ENCODE measurements at regions not wholly inside any gene's neighbourhood (a gene's known extent, or its start where the extent isn't known, plus 50 kb on each side); places are given as distances from the start of the nearest gene placed in this dataset.
"Not testable (repeated sequence)": the region's sequence is repeated elsewhere in the genome, so short reads cannot be mapped to it uniquely, and the experiment has no call there.

- no peaks in the 10 kb centered on the region for H3K9me3 ChIP-seq (ENCODE audit: control insufficient read depth in 1 of 2, insufficient read depth in 1 of 2, low read depth in 1 of 2, low read length in 2 of 2)
- intact Hi-C loops (cut with micrococcal nuclease), result no loop called here
- ChIA-PET CTCF (no interaction called here), RAD21 (ENCODE audit: low non-redundant PET in 1 of 2, low total read pairs in 2 of 2, uncharacterized antibody in 2 of 2, unreplicated experiment in 2 of 2) (no interaction called here), POLR2A (no interaction called here)
- peaks cover 0 to 4% of the 10 kb centered on the region in 2 experiments; a peak in 2 of 4 replicates for H3K4me1 ChIP-seq (ENCODE audit: control insufficient read depth in 1 of 2, insufficient read depth in 2 of 2, low read length in 2 of 2)
- H2AFZ ChIP-seq (ENCODE audit: low read depth, low read length, poor library complexity, severe bottlenecking), result no peak overlapping the region
- H3K36me3 ChIP-seq (ENCODE audit: control insufficient read depth in 1 of 2, insufficient read depth in 2 of 2, low read length in 2 of 2), result no peaks in the 10 kb centered on the region
- no peak overlapping the region for H3K4me3 ChIP-seq (replicated peaks in 1 of 2; ENCODE audit: low read depth in 1 of 2, low read length in 2 of 2)
- no peaks in the 10 kb centered on the region for H3K9me2 ChIP-seq (ENCODE audit: insufficient read depth)
- no peaks in the 10 kb centered on the region for H4K20me1 ChIP-seq (ENCODE audit: insufficient read depth)
- no peak overlapping the region for H3K27ac ChIP-seq (ENCODE audit: low read depth, low read length)
- H3K4me2 ChIP-seq (ENCODE audit: low read length), result no peak overlapping the region
- H3K9ac ChIP-seq (ENCODE audit: low read length), result no peak overlapping the region
- H3K79me2 ChIP-seq (ENCODE audit: insufficient read depth, low read length), result no peaks in the 10 kb centered on the region
- ATAC-seq (no peak), DNase-seq (ENCODE audit: low read depth, low spot score) (no peak)
- no peak for TF ChIP-seq EGR1 (IDR thresholded peaks at IDR 0.05; ENCODE audit: low read depth)
- TF ChIP-seq ZBTB33 (IDR thresholded peaks at IDR 0.05; ENCODE audit: extremely low read depth, insufficient replicate concordance, low read length), result no peak
- no peak for TF ChIP-seq ELF1 (IDR thresholded peaks at IDR 0.05; ENCODE audit: borderline replicate concordance, low read depth)
- TF ChIP-seq CBX3 (IDR thresholded peaks at IDR 0.05; ENCODE audit: low read depth), result no peak
- no peak for TF ChIP-seq SIN3A (IDR thresholded peaks at IDR 0.05; ENCODE audit: low read depth)
- no peak for TF ChIP-seq RAD21 (IDR thresholded peaks at IDR 0.05; ENCODE audit: low read depth)
- no peak for TF ChIP-seq ZFX (IDR thresholded peaks at IDR 0.05)
- TF ChIP-seq POLR2A (IDR thresholded peaks at IDR 0.05; ENCODE audit: borderline replicate concordance, extremely low read depth, insufficient read depth, insufficient read length), result no peak
- no peak for TF ChIP-seq CTCF (IDR thresholded peaks at IDR 0.05 in 2 of 3, conservative IDR thresholded peaks at IDR 0.05 in 1 of 3; ENCODE audit: borderline replicate concordance in 1 of 3, insufficient read depth in 1 of 3, low read depth in 2 of 3, low read length in 2 of 3)
- no peak for TF ChIP-seq FOSL1 (IDR thresholded peaks at IDR 0.05; ENCODE audit: low read depth)
- no peak for TF ChIP-seq REST (IDR thresholded peaks at IDR 0.05; ENCODE audit: low read depth)
- TF ChIP-seq JUND (IDR thresholded peaks at IDR 0.05), result no peak
- TF ChIP-seq EZH2phosphoT487 (IDR thresholded peaks at IDR 0.05; ENCODE audit: borderline replicate concordance), result no peak
- TF ChIP-seq ZNF274 (IDR thresholded peaks at IDR 0.05; ENCODE audit: low read depth, low read length), result no peak
- H3K27me3 ChIP-seq (ENCODE audit: insufficient read depth, low read length), result no peaks in the 10 kb centered on the region
- BruUV-seq (replicated peaks), result no TSS peak
These were observed 1416.0 kb downstream of the EFNA5 start for GRCh38 chr5:106254784-106255183.

GRCh38 chr5:106246044-106246745 is 1424.5 kb downstream of the EFNA5 start:
- H2AFZ ChIP-seq (ENCODE audit: low read depth, low read length, poor library complexity, severe bottlenecking); H3K4me3 ChIP-seq (replicated peaks in 1 of 2; ENCODE audit: low read depth in 1 of 2, low read length in 2 of 2); H3K4me1 ChIP-seq (ENCODE audit: control insufficient read depth in 1 of 2, insufficient read depth in 2 of 2, low read length in 2 of 2); H3K4me2 ChIP-seq (ENCODE audit: low read length); POLR2A ChIA-PET; H3K36me3 ChIP-seq (ENCODE audit: control insufficient read depth in 1 of 2, insufficient read depth in 2 of 2, low read length in 2 of 2); ATAC-seq; CTCF ChIA-PET; intact Hi-C loops (cut with micrococcal nuclease); H3K9ac ChIP-seq (ENCODE audit: low read length); BruUV-seq (replicated peaks); DNase-seq (ENCODE audit: low read depth, low spot score); H3K27me3 ChIP-seq (ENCODE audit: insufficient read depth, low read length); H3K9me2 ChIP-seq (ENCODE audit: insufficient read depth); H3K27ac ChIP-seq (ENCODE audit: low read depth, low read length); RAD21 ChIA-PET (ENCODE audit: low non-redundant PET in 1 of 2, low total read pairs in 2 of 2, uncharacterized antibody in 2 of 2, unreplicated experiment in 2 of 2); H3K9me3 ChIP-seq (ENCODE audit: control insufficient read depth in 1 of 2, insufficient read depth in 1 of 2, low read depth in 1 of 2, low read length in 2 of 2); H3K79me2 ChIP-seq (ENCODE audit: insufficient read depth, low read length); H4K20me1 ChIP-seq (ENCODE audit: insufficient read depth): not testable (repeated sequence)

Data from HCT116 (cell line).